ENCODE measurements at regions not wholly inside any gene's neighbourhood (a gene's known extent, or its start where the extent isn't known, plus 50 kb on each side); places are given as distances from the start of the nearest gene placed in this dataset.

DNA sequence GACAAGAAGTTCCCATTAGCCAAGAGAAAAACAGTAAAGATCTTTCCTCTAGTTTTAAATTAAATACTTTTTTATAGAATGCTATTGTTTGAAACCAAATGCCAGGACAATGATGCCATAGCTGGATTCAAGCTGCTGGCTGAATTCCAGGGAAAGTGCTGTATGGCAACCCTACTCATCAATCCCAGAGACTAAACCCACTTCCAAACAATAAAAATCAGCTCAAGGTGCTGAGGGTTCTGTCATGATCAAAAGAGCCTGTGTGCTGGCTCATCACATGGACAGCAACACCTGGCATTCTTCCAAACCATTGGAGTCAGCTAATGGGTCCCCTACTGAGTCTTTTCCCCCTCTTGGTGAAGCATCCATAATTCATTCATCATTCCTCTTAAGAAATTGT lies 53.7 kb upstream of the PARD3B start:
- ChIA-PET POLR2A (no interaction called here), CTCF (no interaction called here)
- Histone ChIP-seq H3K4me1 (ENCODE audit: control insufficient read depth in 2 of 2, insufficient read depth in 2 of 2, low read length in 2 of 2) (no peaks in the 10 kb centered on the region), H3K27ac (ENCODE audit: low read depth, low read length) (no peak overlapping the region), H3K9me3 (ENCODE audit: control insufficient read depth in 2 of 3, low read length in 3 of 3) (no peaks in the 10 kb centered on the region), H3K36me3 (ENCODE audit: control insufficient read depth in 2 of 3, insufficient read depth in 3 of 3, low read length in 3 of 3) (no peaks in the 10 kb centered on the region), H3K27me3 (ENCODE audit: control insufficient read depth in 2 of 2, insufficient read depth in 2 of 2, low read length in 2 of 2) (no peaks in the 10 kb centered on the region), H3K4me3 (ENCODE audit: low read length) (no peak overlapping the region)
- DNase-seq (no peak), ATAC-seq (no peak)
- Mint-ChIP-seq H3K4me3 (no peak overlapping the region), H3K27me3 (peaks cover under 1 to 14% (median 6%) of the 10 kb centered on the region in 5 donors), H3K9me3 (no peaks in the 10 kb centered on the region), H3K27ac (no peak overlapping the region), H3K36me3 (no peaks in the 10 kb centered on the region), H3K4me1 (no peaks in the 10 kb centered on the region)
- intact Hi-C loops (cut with micrococcal nuclease), result no loop called here

GRCh38 chr2:204492417-204492816 lies 52.9 kb upstream of the PARD3B start:
- Histone ChIP-seq H3K4me1 (ENCODE audit: control insufficient read depth in 2 of 2, insufficient read depth in 2 of 2, low read length in 2 of 2) (no peaks in the 10 kb centered on the region), H3K27me3 (ENCODE audit: control insufficient read depth in 2 of 2, insufficient read depth in 2 of 2, low read length in 2 of 2) (no peaks in the 10 kb centered on the region), H3K27ac (ENCODE audit: low read depth, low read length) (no peak overlapping the region), H3K9me3 (ENCODE audit: control insufficient read depth in 2 of 3, low read length in 3 of 3) (no peaks in the 10 kb centered on the region), H3K36me3 (ENCODE audit: control insufficient read depth in 2 of 3, insufficient read depth in 3 of 3, low read length in 3 of 3) (no peaks in the 10 kb centered on the region), H3K4me3 (ENCODE audit: low read length) (no peak overlapping the region)
- intact Hi-C loops (cut with micrococcal nuclease), result no loop called here
- H3K9me3 Mint-ChIP-seq, result no peaks in the 10 kb centered on the region
- ChIA-PET CTCF (no interaction called here), POLR2A (no interaction called here)
- no peak for DNase-seq
- peaks cover 6 to 11% (median 7%) of the 10 kb centered on the region in 5 donors for H3K27me3 Mint-ChIP-seq
- H3K4me3 Mint-ChIP-seq, result no peak overlapping the region
- no peak for ATAC-seq
- no peaks in the 10 kb centered on the region for H3K36me3 Mint-ChIP-seq
- H3K27ac Mint-ChIP-seq, result no peak overlapping the region
- no peaks in the 10 kb centered on the region for H3K4me1 Mint-ChIP-seq

DNA sequence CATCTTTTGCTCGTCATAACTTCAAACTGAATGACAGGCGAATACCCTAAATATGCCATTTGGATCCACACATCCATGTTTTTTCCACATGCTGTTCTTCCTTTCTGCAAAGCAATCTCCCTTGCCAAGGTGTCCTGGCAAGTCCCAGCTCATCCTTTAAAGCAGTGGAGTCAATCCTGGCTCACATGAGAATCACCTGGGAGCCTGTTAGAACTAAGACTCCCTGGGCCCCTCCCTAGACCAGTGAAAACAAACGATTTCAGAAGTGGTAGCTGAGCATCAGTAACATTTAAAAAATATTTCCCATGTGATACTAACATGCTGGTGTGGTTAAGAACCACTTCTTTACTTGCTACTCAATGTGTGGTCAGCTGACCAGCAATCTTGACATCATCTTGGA lies 50.6 kb upstream of the PARD3B start:
- H3K27ac Mint-ChIP-seq, result no peak overlapping the region
- ATAC-seq, result no peak

GRCh38 chr2:204495381-204495780 lies 49.9 kb upstream of the PARD3B start:
- no peak overlapping the region for H3K27ac Mint-ChIP-seq
- no peaks in the 10 kb centered on the region for H3K9me3 Mint-ChIP-seq
- no peak overlapping the region for H3K4me3 Mint-ChIP-seq
- Histone ChIP-seq H3K4me1 (ENCODE audit: control insufficient read depth in 2 of 2, insufficient read depth in 2 of 2, low read length in 2 of 2) (no peaks in the 10 kb centered on the region), H3K9me3 (ENCODE audit: control insufficient read depth in 2 of 3, low read length in 3 of 3) (no peaks in the 10 kb centered on the region), H3K27me3 (ENCODE audit: control insufficient read depth in 2 of 2, insufficient read depth in 2 of 2, low read length in 2 of 2) (no peaks in the 10 kb centered on the region), H3K36me3 (ENCODE audit: control insufficient read depth in 2 of 3, insufficient read depth in 3 of 3, low read length in 3 of 3) (no peaks in the 10 kb centered on the region), H3K4me3 (ENCODE audit: low read length) (no peak overlapping the region), H3K27ac (ENCODE audit: low read depth, low read length) (no peak overlapping the region)
- ChIA-PET CTCF (no interaction called here), POLR2A (no interaction called here)
- intact Hi-C loops (cut with micrococcal nuclease), result no loop called here
- H3K27me3 Mint-ChIP-seq, result peaks cover 0 to 11% (median 6%) of the 10 kb centered on the region in 5 donors
- DNase-seq (no peak), ATAC-seq (no peak)
- no peaks in the 10 kb centered on the region for H3K4me1 Mint-ChIP-seq
- H3K36me3 Mint-ChIP-seq, result no peaks in the 10 kb centered on the region

More for the DNA sequence above, 50.6 kb upstream of the PARD3B start:
- H3K9me3 Mint-ChIP-seq, result no peaks in the 10 kb centered on the region
- Histone ChIP-seq H3K36me3 (ENCODE audit: control insufficient read depth in 2 of 3, insufficient read depth in 3 of 3, low read length in 3 of 3) (no peaks in the 10 kb centered on the region), H3K4me3 (ENCODE audit: low read length) (no peak overlapping the region), H3K27ac (ENCODE audit: low read depth, low read length) (no peak overlapping the region), H3K9me3 (ENCODE audit: control insufficient read depth in 2 of 3, low read length in 3 of 3) (no peaks in the 10 kb centered on the region), H3K27me3 (ENCODE audit: control insufficient read depth in 2 of 2, insufficient read depth in 2 of 2, low read length in 2 of 2) (no peaks in the 10 kb centered on the region), H3K4me1 (ENCODE audit: control insufficient read depth in 2 of 2, insufficient read depth in 2 of 2, low read length in 2 of 2) (no peaks in the 10 kb centered on the region)
- H3K36me3 Mint-ChIP-seq, result no peaks in the 10 kb centered on the region
- intact Hi-C loops (cut with micrococcal nuclease), result no loop called here
- no peaks in the 10 kb centered on the region for H3K4me1 Mint-ChIP-seq
- peaks cover 0 to 11% (median 7%) of the 10 kb centered on the region in 5 donors for H3K27me3 Mint-ChIP-seq
- H3K4me3 Mint-ChIP-seq, result no peak overlapping the region
- ChIA-PET CTCF (no interaction called here), POLR2A (no interaction called here)
- no peak for DNase-seq
